ENCODE measurements at regions not wholly inside any gene's neighbourhood (a gene's known extent, or its start where the extent isn't known, plus 50 kb on each side); places are given as distances from the start of the nearest gene placed in this dataset.

GRCh38 chr1:224791362-224791941 is 138.0 kb upstream of the DNAH14 start:
- Histone ChIP-seq H3K4me3 (no peak overlapping the region), H3K9me3 (no peaks in the 10 kb centered on the region), H3K36me3 (no peaks in the 10 kb centered on the region), H3K27me3 (no peaks in the 10 kb centered on the region), H3K27ac (no peak overlapping the region), H3K4me1 (no peaks in the 10 kb centered on the region)
- TF ChIP-seq POLR2A (IDR thresholded peaks at IDR 0.05) (no peak), EP300 (IDR thresholded peaks at IDR 0.05) (no peak), CTCF (IDR thresholded peaks at IDR 0.05) (no peak), POLR2AphosphoS5 (IDR thresholded peaks at IDR 0.05) (no peak)
- DNase-seq (ENCODE audit: low spot score in 2 of 2): no peak
- 72% methylated on average over 4 of the region's 4 CpGs for WGBS

GRCh38 chr1:224795591-224795990 is 133.9 kb upstream of the DNAH14 start:
- H3K9me3 ChIP-seq: no peaks in the 10 kb centered on the region
- WGBS: 100% methylated on average over 2 of the region's 2 CpGs

GRCh38 chr1:224799083-224799482 is 130.4 kb upstream of the DNAH14 start:
- Histone ChIP-seq H3K4me1 (no peaks in the 10 kb centered on the region), H3K27ac (no peak overlapping the region), H3K4me3 (no peak overlapping the region), H3K27me3 (no peaks in the 10 kb centered on the region), H3K9me3 (no peaks in the 10 kb centered on the region), H3K36me3 (no peaks in the 10 kb centered on the region)
- no peak for TF ChIP-seq EP300 (IDR thresholded peaks at IDR 0.05)
- no peak for TF ChIP-seq POLR2A (IDR thresholded peaks at IDR 0.05)
- no peak for TF ChIP-seq POLR2AphosphoS5 (IDR thresholded peaks at IDR 0.05)
- no peak for TF ChIP-seq CTCF (IDR thresholded peaks at IDR 0.05)
- 68% methylated on average over 3 of the region's 3 CpGs for WGBS
- DNase-seq (ENCODE audit: low spot score in 2 of 2): no peak

More at GRCh38 chr1:224795591-224795990, 133.9 kb upstream of the DNAH14 start:
- no peaks in the 10 kb centered on the region for H3K36me3 ChIP-seq
- H3K4me1 ChIP-seq: no peaks in the 10 kb centered on the region
- no peaks in the 10 kb centered on the region for H3K27me3 ChIP-seq
- H3K27ac ChIP-seq: no peak overlapping the region
- no peak for TF ChIP-seq POLR2A (IDR thresholded peaks at IDR 0.05)
- no peak for TF ChIP-seq EP300 (IDR thresholded peaks at IDR 0.05)
- TF ChIP-seq POLR2AphosphoS5 (IDR thresholded peaks at IDR 0.05): no peak
- no peak for TF ChIP-seq CTCF (IDR thresholded peaks at IDR 0.05)
- DNase-seq (ENCODE audit: low spot score in 2 of 2): no peak
- H3K4me3 ChIP-seq: no peak overlapping the region

- Histone ChIP-seq H3K9me3 (no peaks in the 10 kb centered on the region), H3K4me1 (no peaks in the 10 kb centered on the region), H3K27ac (no peak overlapping the region), H3K36me3 (no peaks in the 10 kb centered on the region), H3K4me3 (no peak overlapping the region), H3K27me3 (no peaks in the 10 kb centered on the region)
- WGBS: 64% methylated on average over 8 of the region's 8 CpGs
- DNase-seq (ENCODE audit: low spot score in 2 of 2): no peak
- TF ChIP-seq POLR2A (IDR thresholded peaks at IDR 0.05) (no peak), CTCF (IDR thresholded peaks at IDR 0.05) (no peak), POLR2AphosphoS5 (IDR thresholded peaks at IDR 0.05) (no peak), EP300 (IDR thresholded peaks at IDR 0.05) (no peak)
Measured at GRCh38 chr1:224800486-224801119, 128.9 kb upstream of the DNAH14 start.

GRCh38 chr1:224801844-224802490 is 127.5 kb upstream of the DNAH14 start:
- Histone ChIP-seq H3K27me3 (no peaks in the 10 kb centered on the region), H3K4me1 (no peaks in the 10 kb centered on the region), H3K4me3 (no peak overlapping the region), H3K9me3 (no peaks in the 10 kb centered on the region), H3K27ac (no peak overlapping the region), H3K36me3 (no peaks in the 10 kb centered on the region)
- no peak for DNase-seq (ENCODE audit: low spot score in 2 of 2)
- 76% methylated on average over 2 of the region's 2 CpGs for WGBS
- TF ChIP-seq CTCF (IDR thresholded peaks at IDR 0.05) (no peak), POLR2AphosphoS5 (IDR thresholded peaks at IDR 0.05) (no peak), EP300 (IDR thresholded peaks at IDR 0.05) (no peak), POLR2A (IDR thresholded peaks at IDR 0.05) (no peak)

All from suprapubic skin (tissue), 4 donors.